Astrocyte of the hippocampus (primary cell): ENCODE measurements at regions not wholly inside any gene's neighbourhood (a gene's known extent, or its start where the extent isn't known, plus 50 kb on each side); places are given as distances from the start of the nearest gene placed in this dataset.
A peak's percentile ranks its signal among the peaks of the same experiment; 100 is the strongest.
"Not testable (repeated sequence)": the region's sequence is repeated elsewhere in the genome, so short reads cannot be mapped to it uniquely, and the experiment has no call there.

Source experiments
- DNase-seq: peaks from one replicate; pipeline ENCODE4 v3.0.0; 2011; ENCODE audit warnings: low read depth, low spot score

DNA sequence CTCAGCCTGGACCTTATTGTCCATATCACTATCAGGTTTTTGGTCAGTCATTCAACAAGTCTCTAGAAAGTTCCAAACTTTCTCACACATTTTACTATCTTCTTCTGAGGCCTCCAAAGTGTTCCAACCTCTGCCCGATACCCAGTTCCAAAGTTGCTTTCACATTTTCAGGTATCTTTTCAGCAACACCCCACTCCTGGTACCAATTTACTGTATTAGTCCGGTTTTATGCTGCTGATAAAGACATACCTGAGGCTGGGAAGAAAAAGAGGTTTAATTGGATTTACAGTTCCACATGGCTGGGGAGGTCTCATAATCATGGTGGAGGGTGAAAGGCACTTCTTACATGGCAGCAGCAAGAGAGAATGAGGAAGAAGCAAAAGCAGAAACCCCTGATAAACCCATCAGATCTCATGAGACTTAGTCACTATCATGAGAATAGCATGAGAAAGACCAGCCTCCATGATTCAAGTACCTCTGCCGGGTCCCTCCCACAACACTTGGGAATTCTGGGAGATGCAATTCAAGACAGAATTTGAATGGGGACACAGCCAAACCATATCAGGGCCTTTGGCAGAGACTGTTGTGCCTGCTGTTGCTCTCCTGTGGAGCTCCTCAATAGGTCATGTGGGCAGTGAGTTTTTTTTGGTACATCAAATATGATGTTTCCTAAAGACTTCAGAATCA, 256.0 kb downstream of the RPLP1 start:
- not testable (repeated sequence) for DNase-seq

DNA sequence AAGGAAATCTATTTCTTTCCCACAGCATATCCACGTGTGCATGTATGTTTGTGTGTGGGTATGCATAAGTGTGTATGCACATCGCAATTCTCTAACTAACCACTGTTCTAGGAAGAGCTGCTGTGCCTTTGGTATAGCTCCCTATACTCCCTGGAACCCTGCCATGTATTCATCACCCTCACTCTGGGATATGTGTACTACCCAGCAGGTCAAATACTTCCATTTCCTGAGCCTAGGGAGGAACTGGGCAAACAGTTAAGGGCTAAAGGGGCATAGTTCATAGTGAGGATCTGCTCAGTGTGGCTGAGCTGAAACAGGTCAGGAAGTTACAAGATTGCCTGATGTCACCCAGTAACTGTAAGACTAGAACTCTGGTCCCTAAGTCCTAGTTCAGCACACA, 260.4 kb downstream of the RPLP1 start:
- no peak for DNase-seq

- DNase-seq: no peak
Observed at GRCh38 chr15:69713726-69714559, 261.3 kb downstream of the RPLP1 start.

GRCh38 chr15:69715210-69715609, 262.6 kb downstream of the RPLP1 start:
- DNase-seq: no peak

DNA sequence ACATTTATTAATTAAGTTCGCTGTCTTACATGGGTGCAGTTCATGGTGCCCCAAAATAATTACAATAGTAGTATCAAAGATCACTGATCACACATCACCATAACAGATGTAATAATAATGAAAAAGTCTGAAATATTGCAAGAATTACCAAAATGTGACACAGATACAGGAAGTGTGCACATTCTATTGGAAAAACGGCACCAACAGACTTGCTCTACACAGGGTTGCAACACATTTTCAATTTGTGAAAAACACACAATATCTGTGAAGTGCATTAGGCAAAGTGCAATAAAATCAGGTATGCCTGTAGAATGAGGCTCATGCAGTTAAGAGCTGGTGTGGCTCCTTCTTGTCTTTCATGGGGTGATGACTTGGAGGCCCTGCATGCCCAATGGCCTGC, 265.8 kb downstream of the RPLP1 start:
- DNase-seq: no peak

- DNase-seq: no peak
Observed at GRCh38 chr15:69718916-69719315, 266.3 kb downstream of the RPLP1 start.

- DNase-seq: peak; percentile 26
Observed at GRCh38 chr15:69719527-69720240, 267.1 kb downstream of the RPLP1 start.

DNA sequence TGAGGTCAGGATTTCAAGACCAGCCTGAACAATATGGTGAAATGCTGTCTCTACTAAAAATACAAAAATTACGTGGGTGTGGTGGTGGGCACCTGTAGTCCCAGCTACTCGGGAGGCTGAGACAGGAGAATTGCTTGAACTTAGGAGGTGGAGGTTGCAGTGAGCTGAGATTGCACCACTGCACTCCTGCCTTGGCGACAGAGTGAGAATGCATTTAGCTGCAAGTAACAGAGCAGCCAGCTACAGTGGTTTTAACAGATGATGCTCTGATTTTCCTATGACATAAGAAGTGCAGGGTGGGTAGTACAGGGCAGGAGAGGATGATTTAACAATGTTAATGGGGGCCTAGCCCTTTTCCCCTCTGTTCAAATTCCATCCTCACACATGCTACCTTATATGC, 267.9 kb downstream of the RPLP1 start:
- no peak for DNase-seq

DNA sequence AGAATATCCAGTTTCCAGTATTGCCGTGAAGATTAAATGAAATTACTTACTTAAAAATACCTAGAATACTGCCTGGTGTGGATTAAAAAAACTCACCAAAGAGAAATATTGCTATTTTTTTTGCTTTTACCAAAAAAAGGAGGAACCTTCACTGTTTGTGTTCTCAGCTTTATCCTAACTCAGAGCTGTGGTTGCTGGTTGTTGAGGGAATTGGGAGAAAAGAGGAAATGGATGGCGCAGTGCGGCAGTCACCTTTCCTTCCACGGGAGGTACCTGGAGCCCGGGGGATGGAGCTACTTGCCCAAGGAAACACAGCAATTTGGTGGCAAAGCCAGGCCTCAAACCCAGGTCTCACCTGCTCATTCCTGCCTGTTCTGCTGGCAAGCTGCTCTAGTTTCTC, 270.3 kb downstream of the RPLP1 start:
- no peak for DNase-seq

DNA sequence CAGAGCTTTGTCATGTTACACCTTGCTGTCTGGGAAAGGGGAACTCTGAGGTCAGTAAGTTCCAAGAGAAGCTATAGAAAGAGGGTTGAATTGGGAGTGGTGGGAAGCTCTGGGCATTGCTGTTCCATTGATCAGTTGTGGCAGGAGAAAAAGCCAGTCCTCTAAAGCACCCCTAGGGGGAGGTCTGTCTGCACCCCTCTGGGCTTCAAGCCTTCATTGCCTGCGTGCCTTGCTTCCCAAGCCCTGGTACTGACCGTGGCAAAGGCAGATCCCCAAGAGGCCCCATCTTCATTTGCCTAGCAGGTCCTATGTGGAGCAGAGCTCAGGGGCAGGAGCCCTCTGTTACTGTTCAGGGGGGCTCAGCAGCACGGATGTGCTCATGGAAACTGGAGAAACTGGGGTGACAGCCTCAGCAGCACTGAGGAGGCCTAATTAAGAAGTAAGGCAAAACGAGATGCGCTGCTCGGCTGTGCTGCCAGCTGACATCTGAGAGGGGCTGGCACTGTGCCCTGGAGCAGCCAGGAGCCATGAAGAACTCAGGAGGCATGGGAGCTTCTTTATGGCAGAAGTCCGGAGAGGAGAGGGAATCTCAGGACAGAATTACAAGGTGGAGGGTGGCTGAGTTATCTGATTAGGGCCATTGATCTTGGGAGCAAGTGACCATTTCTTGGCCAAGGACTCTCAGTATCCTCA, 270.9 kb downstream of the RPLP1 start:
- DNase-seq: peak; percentile 47

GRCh38 chr15:69724333-69724732, 271.7 kb downstream of the RPLP1 start:
- no peak for DNase-seq

DNA sequence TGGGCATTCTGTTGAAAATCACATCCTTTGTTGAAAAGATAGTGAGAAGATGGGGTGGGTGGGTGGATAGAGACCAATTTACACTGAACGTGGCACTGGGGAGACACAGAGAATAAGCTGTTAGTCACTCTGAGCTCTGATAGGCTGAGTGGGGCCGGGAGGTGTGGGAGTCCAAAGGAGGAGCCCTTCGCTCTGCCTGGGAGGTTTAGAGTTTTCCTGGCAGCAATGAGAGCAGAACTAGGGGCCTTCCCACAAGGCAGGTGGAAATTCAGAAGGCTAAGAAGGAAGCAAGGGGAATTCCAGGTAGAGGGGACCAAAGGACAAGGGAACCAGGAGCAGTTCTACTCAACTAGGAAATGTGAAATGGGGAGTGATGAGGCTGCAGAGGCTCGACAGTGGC, 272.7 kb downstream of the RPLP1 start:
- no peak for DNase-seq

- no peak for DNase-seq
Observed at GRCh38 chr15:69725957-69726356, 273.3 kb downstream of the RPLP1 start.

- no peak for DNase-seq
Observed at GRCh38 chr15:69727121-69727924, 274.7 kb downstream of the RPLP1 start.

DNA sequence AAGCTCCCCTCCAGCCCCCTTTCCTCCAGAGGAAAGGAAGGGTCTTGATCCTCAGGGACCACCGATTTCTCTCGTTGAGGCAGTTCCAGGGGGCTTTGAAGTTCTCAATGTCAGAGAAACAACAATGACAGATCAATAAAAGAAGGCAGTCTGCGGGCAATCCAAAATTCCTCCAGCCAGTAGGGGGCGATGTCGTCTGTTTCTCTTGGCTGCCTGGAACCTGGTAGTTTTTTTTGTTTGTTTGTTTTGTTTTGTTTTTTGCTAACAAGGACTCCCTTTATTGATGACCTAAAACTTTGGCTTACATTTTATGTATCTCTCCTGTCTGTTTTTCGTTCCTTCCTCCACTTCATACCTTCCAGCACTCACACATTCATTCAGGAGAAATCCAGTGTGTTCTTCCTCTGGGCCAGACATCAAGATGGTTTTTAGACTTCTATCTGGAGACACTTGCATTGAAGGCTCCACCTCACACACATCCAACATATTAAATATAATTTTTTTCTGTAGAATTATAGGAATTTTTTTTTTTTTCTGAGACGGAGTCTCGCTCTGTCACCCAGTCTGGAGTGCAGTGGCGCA, 276.6 kb downstream of the RPLP1 start:
- no peak for DNase-seq

GRCh38 chr15:69730281-69731080, 277.9 kb downstream of the RPLP1 start:
- no peak for DNase-seq

DNA sequence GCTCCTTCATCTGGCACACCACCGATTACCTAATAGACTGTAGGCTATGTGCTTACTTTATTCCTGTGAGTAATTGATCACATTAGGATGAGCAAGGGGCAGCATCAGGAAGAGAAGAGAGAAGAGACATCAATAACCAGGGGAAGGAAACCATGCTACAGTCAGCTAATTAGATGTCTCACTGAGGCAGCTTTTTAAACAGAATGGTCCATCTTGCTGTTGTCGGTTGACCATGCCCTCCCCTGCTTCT, 278.4 kb downstream of the RPLP1 start:
- no peak for DNase-seq

DNA sequence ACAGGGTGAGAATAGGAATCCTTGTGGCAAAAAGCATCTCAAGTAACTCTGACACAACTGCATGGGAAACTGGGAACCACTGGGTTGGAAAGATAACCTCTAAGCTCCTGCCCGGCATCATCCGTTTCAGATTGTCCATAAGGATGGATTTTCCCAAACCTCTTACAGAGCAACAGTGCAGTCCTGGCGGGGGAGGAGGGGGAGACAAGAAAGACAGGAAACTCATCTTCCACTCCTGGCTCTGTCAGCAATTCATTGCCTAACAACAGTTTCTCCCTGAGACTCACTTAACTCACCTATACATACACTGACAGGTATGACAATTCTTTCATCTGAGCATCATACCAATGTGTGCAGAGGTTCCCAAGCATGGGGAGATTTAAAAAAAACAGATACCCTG, 279.0 kb downstream of the RPLP1 start:
- DNase-seq: no peak

DNA sequence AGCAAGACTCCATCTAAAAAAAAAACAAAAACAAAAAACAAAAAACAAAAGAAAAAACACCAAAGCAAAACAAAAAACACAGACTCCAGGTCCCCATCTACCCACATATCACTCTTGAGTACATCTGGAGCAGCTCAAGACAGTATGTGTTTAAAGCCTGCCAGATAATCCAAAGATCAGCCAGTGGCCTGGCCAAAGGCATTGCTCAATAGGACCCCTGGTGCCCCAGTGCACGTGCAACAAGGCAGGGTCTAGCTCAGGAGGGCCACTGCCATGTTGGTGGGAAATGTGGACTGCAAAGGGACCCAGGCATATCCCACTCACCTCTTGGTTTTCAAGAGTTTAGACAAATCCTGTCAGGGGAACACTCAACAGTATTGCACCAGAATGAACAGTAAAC, 279.5 kb downstream of the RPLP1 start:
- no peak for DNase-seq

GRCh38 chr15:69734699-69735098, 282.1 kb downstream of the RPLP1 start:
- no peak for DNase-seq
